Esophagus squamous epithelium (tissue), 5 donors: ENCODE measurements at regions not wholly inside any gene's neighbourhood (a gene's known extent, or its start where the extent isn't known, plus 50 kb on each side); places are given as distances from the start of the nearest gene placed in this dataset.

Source experiments
- DNase-seq: peaks from one replicate; lab custom pipeline; 2025; lab: John Stamatoyannopoulos, UW
- H3K27ac ChIP-seq, 4 donors: fragments of 200-600 bp; sonication (generic); one replicate each; pipeline ENCODE4 v1.5.1; 2016 to 2019; ENCODE audit warnings: mild to moderate bottlenecking in 1 of 4
- H3K27me3 ChIP-seq, 4 donors: fragments of 200-600 bp; sonication (generic); 1 replicate in 3 of 4; 2 replicates in 1 of 4; pipeline versions ENCODE4 v1.5.1 to v1.6.0; 2017 to 2021; ENCODE audit warnings: antibody characterized with exemption in 1 of 4
- H3K36me3 ChIP-seq, 3 donors: fragments of 200-600 bp; sonication (generic); one replicate each; pipeline ENCODE4 v1.5.1; 2016 to 2019
- H3K4me1 ChIP-seq, 3 donors: fragments of 200-600 bp; sonication (generic); one replicate each; pipeline ENCODE4 v1.5.1; 2017 to 2019
- H3K4me3 ChIP-seq, 4 donors: fragments of 200-600 bp; sonication (generic); 1 replicate in 3 of 4; 2 replicates in 1 of 4; pipeline ENCODE4 v1.5.1; 2016 to 2019; ENCODE audit warnings: mild to moderate bottlenecking in 2 of 4, moderate library complexity in 1 of 4
- H3K9me3 ChIP-seq, 3 donors: fragments of 200-600 bp; sonication (generic); one replicate each; pipeline ENCODE4 v1.5.1; 2016 to 2019
- CTCF ChIP-seq, 6 experiments: fragments of 450-650 bp in 4 of 6; fragments of 200-600 bp in 2 of 6; sonication (generic) in 2 of 6; IDR thresholded peaks; one replicate each; pipeline ENCODE4 v1.5.1; 2016 to 2019; ENCODE audit warnings: antibody characterized with exemption in 6 of 6, mild to moderate bottlenecking in 4 of 6, moderate library complexity in 4 of 6
- POLR2A ChIP-seq, 4 donors: fragments of 450-650 bp; IDR thresholded peaks; one replicate each; pipeline ENCODE4 v1.6.1; 2017; ENCODE audit warnings: antibody characterized with exemption in 4 of 4, mild to moderate bottlenecking in 4 of 4, moderate library complexity in 3 of 4
- WGBS, 2 donors: methylation state at CpG; one replicate each; pipeline ENCODE4 v1.1.5; 2018; 5-methylcytosine and 5-hydroxymethylcytosine counted together
- intact Hi-C: fragments of 100-400 bp; cut with DNase I; formaldehyde crosslinking; loops from one replicate; pipeline ENCODE4 v1.15.0; 2022
- donor health status: DM: yes; HTN: yes; CAD: no.

DNA sequence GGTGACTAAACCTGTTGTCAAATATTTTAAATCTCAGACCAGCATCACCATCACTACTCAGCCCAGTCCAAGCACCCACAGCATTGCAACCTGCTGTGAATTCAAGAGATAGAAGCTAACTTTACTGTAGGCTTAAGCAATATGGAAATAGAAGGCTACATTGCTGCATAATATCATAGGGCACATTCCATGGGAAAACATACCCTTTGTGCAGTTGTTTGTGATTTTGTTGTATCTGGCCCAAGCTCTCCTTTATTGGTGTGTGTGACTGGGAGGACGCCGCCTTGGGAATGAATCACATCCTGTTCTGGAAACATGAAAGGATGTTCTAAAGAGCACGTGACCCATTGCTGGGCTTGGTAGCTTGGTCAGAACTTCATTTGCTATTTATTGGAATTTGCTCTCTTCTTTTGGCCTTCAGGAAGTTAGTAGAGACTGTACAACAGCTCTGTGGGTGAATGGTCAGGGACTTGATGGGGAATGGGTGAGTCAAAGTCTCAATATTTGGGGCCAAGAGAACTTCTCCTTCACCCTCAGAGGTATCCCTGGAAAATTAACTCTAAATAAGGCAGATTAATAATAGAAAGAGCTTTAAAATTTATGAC, 106.8 kb upstream of the SERPINE2 start:
- TF ChIP-seq POLR2A (IDR thresholded peaks at IDR 0.05), result no peak
- no peak for TF ChIP-seq CTCF (IDR thresholded peaks at IDR 0.05)

DNA sequence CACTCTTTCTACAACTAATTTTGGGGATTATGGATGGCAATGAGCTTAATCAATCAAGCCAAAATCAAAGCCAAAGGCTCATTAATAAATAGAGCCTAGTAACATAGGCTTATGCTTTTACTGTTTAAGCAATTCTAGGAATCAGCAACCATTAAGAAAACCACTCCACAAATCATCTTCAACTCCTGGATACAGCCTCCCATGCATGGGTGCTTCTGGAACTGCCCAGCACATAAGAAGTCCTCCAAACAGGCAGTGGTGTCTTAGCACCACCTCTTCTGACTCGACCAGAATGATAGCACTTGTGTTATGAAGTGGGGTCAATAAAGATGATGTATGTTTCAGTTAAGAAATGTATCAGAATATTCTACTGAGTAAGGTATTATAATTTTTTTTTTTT, 104.4 kb upstream of the SERPINE2 start:
- intact Hi-C loops, result no loop called here
- Histone ChIP-seq H3K9me3 (no peaks in the 10 kb centered on the region), H3K4me1 (peaks cover 0 to 36% (median 15%) of the 10 kb centered on the region in 3 donors), H3K27me3 (no peaks in the 10 kb centered on the region), H3K4me3 (no peak overlapping the region), H3K27ac (no peak overlapping the region), H3K36me3 (no peaks in the 10 kb centered on the region)
- DNase-seq, result no peak
- 63 to 82% methylated on average over 1 of the region's 1 CpG for WGBS, 2 donors
- no peak for TF ChIP-seq POLR2A (IDR thresholded peaks at IDR 0.05)
- no peak for TF ChIP-seq CTCF (IDR thresholded peaks at IDR 0.05)

More for the DNA sequence above, 106.8 kb upstream of the SERPINE2 start:
- Histone ChIP-seq H3K27me3 (no peaks in the 10 kb centered on the region), H3K4me1 (peaks cover 0 to 36% (median 15%) of the 10 kb centered on the region in 3 donors), H3K9me3 (no peaks in the 10 kb centered on the region), H3K27ac (no peak overlapping the region), H3K4me3 (no peak overlapping the region), H3K36me3 (no peaks in the 10 kb centered on the region)
- intact Hi-C loops, result no loop called here
- DNase-seq, result no peak
- 5 to 50% methylated on average over 2 to 3 of the region's 3 CpGs for WGBS, 2 donors

DNA sequence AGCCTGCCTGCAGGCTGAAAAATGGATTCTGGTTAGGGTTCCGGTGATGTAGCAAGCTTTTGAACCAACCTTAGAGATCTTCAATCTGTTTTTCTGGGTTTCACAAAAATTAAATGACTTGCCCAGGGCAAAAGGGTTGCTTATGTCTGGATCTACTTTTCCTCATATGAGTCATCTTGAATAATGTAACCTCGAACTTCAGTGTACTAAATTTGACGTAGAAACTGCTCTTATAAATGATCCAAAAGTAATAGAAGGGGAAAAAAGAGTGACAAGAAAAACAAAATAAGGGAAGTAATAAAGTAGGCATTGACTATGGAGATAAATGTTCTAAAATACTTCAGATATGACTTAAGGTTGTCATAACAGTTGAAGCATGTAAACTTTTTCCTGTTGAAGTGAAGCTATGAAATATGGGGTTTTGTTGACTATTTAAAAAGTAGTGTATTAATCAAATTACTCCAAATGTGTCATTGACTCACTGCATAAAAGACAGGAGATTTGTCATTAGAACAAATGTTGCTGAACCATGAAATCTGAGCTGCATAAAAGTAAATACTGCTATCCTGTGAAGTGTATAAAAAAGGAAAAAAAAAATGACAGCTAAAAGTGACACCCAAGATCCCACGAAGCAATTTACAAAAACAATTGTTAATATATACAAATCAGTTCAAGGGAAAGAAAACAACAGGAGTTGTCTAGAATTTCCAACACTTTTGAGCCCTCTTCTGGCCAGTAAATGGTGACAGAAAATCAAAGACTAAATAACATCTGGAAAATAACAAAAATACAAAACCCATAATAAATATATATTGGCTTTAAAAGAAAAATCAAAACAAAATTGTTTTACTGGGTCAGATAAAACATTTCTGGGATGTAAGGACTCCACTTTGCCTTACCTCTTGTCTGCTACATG, 103.6 kb upstream of the SERPINE2 start:
- no peak for DNase-seq
- no peaks in the 10 kb centered on the region for H3K9me3 ChIP-seq
- no peaks in the 10 kb centered on the region for H3K36me3 ChIP-seq
- TF ChIP-seq POLR2A (IDR thresholded peaks at IDR 0.05) (no peak), CTCF (IDR thresholded peaks at IDR 0.05) (no peak)
- no peak overlapping the region for H3K4me3 ChIP-seq
- 11 to 20% methylated on average over 4 of the region's 4 CpGs for WGBS, 2 donors
- H3K4me1 ChIP-seq, result peaks cover 0 to 36% (median 15%) of the 10 kb centered on the region in 3 donors
- intact Hi-C loops, result no loop called here
- peak overlapping the region in 1 of 4 donors; percentile 47 for H3K27ac ChIP-seq
- no peaks in the 10 kb centered on the region for H3K27me3 ChIP-seq

DNA sequence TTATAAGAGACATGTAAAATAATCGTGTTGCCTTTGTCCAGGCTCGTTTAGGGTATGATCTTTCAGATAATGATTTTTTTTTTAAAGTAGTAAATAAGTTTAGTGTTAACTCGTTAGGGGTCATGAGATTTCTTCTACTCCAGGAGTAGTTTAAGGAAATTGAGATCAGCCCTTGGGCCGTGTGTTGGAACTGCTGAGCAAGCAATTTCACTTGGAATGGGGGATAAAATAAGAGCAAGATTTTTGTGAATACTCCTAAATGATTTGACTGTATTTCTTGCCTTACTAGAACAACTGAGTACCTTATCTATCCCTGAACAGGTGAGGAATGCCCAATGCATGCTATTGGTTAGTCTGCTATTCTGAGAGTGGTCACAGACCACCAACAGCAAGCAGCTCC, 102.2 kb upstream of the SERPINE2 start:
- Histone ChIP-seq H3K27ac (no peak overlapping the region), H3K4me1 (peaks cover 0 to 36% (median 15%) of the 10 kb centered on the region in 3 donors), H3K9me3 (no peaks in the 10 kb centered on the region), H3K36me3 (no peaks in the 10 kb centered on the region), H3K27me3 (no peaks in the 10 kb centered on the region), H3K4me3 (no peak overlapping the region)
- intact Hi-C loops, result no loop called here
- TF ChIP-seq POLR2A (IDR thresholded peaks at IDR 0.05) (no peak), CTCF (IDR thresholded peaks at IDR 0.05) (no peak)
- no peak for DNase-seq
- WGBS, 2 donors, result 78 to 90% methylated on average over 4 of the region's 4 CpGs

DNA sequence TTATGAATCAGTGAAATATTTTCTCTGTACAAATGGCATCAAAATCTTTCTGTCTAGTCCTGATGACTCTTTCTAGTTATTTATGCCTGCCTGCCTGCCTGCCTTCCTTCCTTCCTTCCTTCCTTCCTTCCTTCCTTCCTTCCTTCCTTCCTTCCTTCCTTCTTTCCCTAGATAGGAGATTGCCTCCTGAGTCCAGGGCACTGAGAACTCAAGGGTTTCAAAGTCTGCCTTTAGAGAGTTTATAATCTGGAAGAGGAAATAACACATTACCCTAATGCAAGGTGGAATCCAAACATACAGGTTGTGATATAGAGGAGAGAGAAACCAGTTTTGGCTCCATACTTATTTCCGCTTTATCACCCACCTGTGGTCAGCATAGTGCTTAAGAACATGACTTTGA, 98.1 kb upstream of the SERPINE2 start:
- WGBS, 2 donors, result 86 to 100% methylated on average over 1 of the region's 1 CpG
- Histone ChIP-seq H3K27ac (no peak overlapping the region), H3K4me1 (peaks cover 0 to 14% (median 3%) of the 10 kb centered on the region in 3 donors), H3K9me3 (no peaks in the 10 kb centered on the region), H3K4me3 (no peak overlapping the region), H3K36me3 (no peaks in the 10 kb centered on the region), H3K27me3 (peaks cover 0 to 3% (median 0%) of the 10 kb centered on the region in 4 donors)
- TF ChIP-seq POLR2A (IDR thresholded peaks at IDR 0.05) (no peak), CTCF (IDR thresholded peaks at IDR 0.05) (no peak)
- no peak for DNase-seq
- intact Hi-C loops, result no loop called here
